Neural crest cell (in vitro differentiated cells): ENCODE measurements at regions not wholly inside any gene's neighbourhood (a gene's known extent, or its start where the extent isn't known, plus 50 kb on each side); places are given as distances from the start of the nearest gene placed in this dataset.

Experiments
- DNase-seq: peaks from one replicate; pipeline ENCODE4 v3.0.0; 2021; ENCODE audit warnings: low read depth, mixed read lengths, low spot score
- H3K27ac Mint-ChIP-seq: one replicate; pipeline ENCODE4 v1.8.0; 2021; ENCODE audit warnings: mild to moderate bottlenecking, mixed read lengths; ENCODE audit not compliant: unreplicated experiment
- H3K27me3 Mint-ChIP-seq: 2 replicates; pipeline ENCODE4 v1.8.0; 2021; ENCODE audit warnings: low read depth, mild to moderate bottlenecking, mixed read lengths
- H3K36me3 Mint-ChIP-seq: 2 replicates; pipeline ENCODE4 v1.8.0; 2021; ENCODE audit warnings: low read depth, mild to moderate bottlenecking, mixed read lengths
- H3K4me1 Mint-ChIP-seq: 2 replicates; pipeline ENCODE4 v1.8.0; 2021; ENCODE audit warnings: mixed read lengths
- H3K4me3 Mint-ChIP-seq: one replicate; pipeline ENCODE4 v1.8.0; 2021; ENCODE audit warnings: mild to moderate bottlenecking, mixed read lengths
- H3K9me3 Mint-ChIP-seq: 2 replicates; pipeline ENCODE4 v1.8.0; 2021; ENCODE audit warnings: mixed read lengths
- CTCF ChIP-seq: fragments of 200-600 bp; sonication (generic); conservative IDR thresholded peaks from 2 replicates; pipeline ENCODE4 v1.5.0; 2021; ENCODE audit warnings: antibody characterized with exemption, mild to moderate bottlenecking

GRCh38 chr3:63037116-63037515 lies 161.9 kb upstream of the CADPS start:
- DNase-seq = no peak
- H3K4me3 Mint-ChIP-seq = no peak overlapping the region
- H3K4me1 Mint-ChIP-seq = no peaks in the 10 kb centered on the region
- peaks cover 2% of the 10 kb centered on the region for H3K9me3 Mint-ChIP-seq
- H3K27ac Mint-ChIP-seq = no peak overlapping the region
- H3K27me3 Mint-ChIP-seq = no peaks in the 10 kb centered on the region
- TF ChIP-seq CTCF = no peak
- H3K36me3 Mint-ChIP-seq = no peaks in the 10 kb centered on the region

GRCh38 chr3:63042833-63043232 lies 167.6 kb upstream of the CADPS start:
- Mint-ChIP-seq H3K9me3 (peaks cover 8% of the 10 kb centered on the region), H3K4me3 (no peak overlapping the region), H3K27ac (no peak overlapping the region), H3K27me3 (no peaks in the 10 kb centered on the region), H3K36me3 (no peaks in the 10 kb centered on the region), H3K4me1 (no peaks in the 10 kb centered on the region)
- no peak for TF ChIP-seq CTCF
- no peak for DNase-seq

GRCh38 chr3:63043631-63044030 lies 168.4 kb upstream of the CADPS start:
- peaks cover 8% of the 10 kb centered on the region for H3K9me3 Mint-ChIP-seq
- H3K36me3 Mint-ChIP-seq = no peaks in the 10 kb centered on the region
- H3K27me3 Mint-ChIP-seq = no peaks in the 10 kb centered on the region
- H3K27ac Mint-ChIP-seq = no peak overlapping the region
- no peak for DNase-seq
- H3K4me3 Mint-ChIP-seq = no peak overlapping the region
- H3K4me1 Mint-ChIP-seq = no peaks in the 10 kb centered on the region
- no peak for TF ChIP-seq CTCF

GRCh38 chr3:63046152-63046551 lies 170.9 kb upstream of the CADPS start:
- Mint-ChIP-seq H3K4me3 (no peak overlapping the region), H3K36me3 (no peaks in the 10 kb centered on the region), H3K9me3 (peaks cover 8% of the 10 kb centered on the region), H3K27ac (no peak overlapping the region), H3K4me1 (no peaks in the 10 kb centered on the region), H3K27me3 (no peaks in the 10 kb centered on the region)
- DNase-seq = no peak
- TF ChIP-seq CTCF = no peak

- Mint-ChIP-seq H3K27ac (no peak overlapping the region), H3K4me3 (no peak overlapping the region), H3K4me1 (no peaks in the 10 kb centered on the region), H3K9me3 (peaks cover 6% of the 10 kb centered on the region), H3K36me3 (no peaks in the 10 kb centered on the region), H3K27me3 (no peaks in the 10 kb centered on the region)
- no peak for TF ChIP-seq CTCF
- no peak for DNase-seq
Measured at GRCh38 chr3:63046580-63046979, 171.4 kb upstream of the CADPS start.

GRCh38 chr3:63047068-63047467 lies 171.9 kb upstream of the CADPS start:
- Mint-ChIP-seq H3K4me3 (no peak overlapping the region), H3K9me3 (peaks cover 6% of the 10 kb centered on the region), H3K36me3 (no peaks in the 10 kb centered on the region), H3K27ac (no peak overlapping the region), H3K4me1 (peaks cover 5% of the 10 kb centered on the region), H3K27me3 (no peaks in the 10 kb centered on the region)
- TF ChIP-seq CTCF = no peak
- no peak for DNase-seq
